Kidney capillary endothelial cell (primary cell): ENCODE measurements at regions not wholly inside any gene's neighbourhood (a gene's known extent, or its start where the extent isn't known, plus 50 kb on each side); places are given as distances from the start of the nearest gene placed in this dataset.

ENCODE experiments used
- DNase-seq: peaks from one replicate; pipeline ENCODE4 v3.0.0-alpha.2; 2018; ENCODE audit warnings: low spot score

DNA sequence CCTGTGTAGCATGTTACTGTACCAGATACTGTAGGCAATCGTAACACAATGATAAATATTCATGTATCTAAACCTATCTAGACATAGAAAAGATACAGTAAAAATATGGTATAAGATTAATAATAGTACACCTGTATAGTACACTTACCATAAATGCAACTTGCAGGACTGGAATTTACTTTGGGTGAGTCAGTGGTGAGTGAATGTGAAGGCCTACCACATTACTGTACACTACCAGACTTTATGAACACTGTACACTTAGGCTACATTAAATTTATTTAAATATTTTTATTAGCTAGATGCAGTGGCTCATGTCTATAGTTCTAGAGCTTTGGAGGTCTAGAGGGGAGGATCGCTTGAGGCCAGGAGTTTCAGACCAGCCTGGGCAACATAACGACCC is 186.6 kb upstream of the ROPN1 start:
- DNase-seq, result no peak

DNA sequence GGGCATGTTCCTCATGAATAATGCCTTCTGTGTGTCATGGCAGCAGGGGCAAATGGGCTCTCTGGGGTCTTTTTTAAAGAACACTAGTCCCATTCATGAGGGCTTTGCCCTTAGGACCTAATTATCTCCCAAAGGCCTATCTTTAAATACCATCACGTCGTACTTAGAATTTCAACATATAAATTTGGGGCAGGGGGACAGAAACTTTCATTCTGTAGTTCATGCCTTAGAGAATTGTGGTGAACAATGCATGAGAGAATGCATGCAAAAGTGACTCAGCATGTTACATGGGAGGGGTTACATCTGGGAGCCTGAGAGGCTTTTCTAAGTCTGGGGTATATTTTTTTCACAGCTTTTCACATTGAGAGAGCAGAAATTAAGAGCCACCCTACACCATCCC is 208.5 kb upstream of the ROPN1 start:
- no peak for DNase-seq

DNA sequence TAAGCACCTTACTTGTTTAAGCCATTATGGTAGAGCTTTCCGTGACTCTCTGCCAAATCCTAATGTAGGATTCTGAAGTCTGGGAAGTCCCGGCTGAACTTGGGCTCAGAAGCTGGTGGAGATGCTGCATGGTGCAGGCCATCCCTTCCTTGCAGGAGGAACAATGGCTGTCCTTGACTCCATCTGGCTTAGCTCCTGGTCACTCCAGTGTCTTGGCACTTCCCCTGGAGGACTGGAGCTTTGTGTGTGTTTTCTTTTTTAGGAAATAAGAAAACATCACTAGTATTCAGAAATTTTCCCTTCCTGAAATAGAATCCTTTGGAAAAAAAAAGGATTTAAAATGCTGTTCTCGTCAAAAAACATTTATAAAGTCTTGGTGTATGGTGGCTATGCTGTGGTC is 209.3 kb upstream of the ROPN1 start:
- DNase-seq, result no peak

DNA sequence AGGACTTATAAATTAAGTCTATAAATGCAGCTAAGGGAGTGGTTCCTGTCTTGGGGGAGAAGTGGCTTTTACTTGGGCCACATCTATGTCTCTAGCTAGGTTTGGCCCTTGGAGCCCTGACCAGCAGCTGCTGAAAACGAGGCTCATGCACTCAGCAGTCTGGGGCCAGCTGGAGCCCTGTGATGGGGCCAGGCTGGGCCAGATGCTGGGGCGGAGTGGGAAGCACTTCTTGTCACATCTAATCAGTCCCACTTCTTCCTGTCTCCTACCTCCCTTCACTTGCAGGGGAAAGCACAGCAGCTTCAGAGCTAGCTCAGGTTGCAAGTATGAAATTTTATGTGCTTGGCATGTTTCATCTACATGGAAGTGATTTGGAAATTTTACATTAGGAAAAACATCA is 209.9 kb upstream of the ROPN1 start:
- no peak for DNase-seq

DNA sequence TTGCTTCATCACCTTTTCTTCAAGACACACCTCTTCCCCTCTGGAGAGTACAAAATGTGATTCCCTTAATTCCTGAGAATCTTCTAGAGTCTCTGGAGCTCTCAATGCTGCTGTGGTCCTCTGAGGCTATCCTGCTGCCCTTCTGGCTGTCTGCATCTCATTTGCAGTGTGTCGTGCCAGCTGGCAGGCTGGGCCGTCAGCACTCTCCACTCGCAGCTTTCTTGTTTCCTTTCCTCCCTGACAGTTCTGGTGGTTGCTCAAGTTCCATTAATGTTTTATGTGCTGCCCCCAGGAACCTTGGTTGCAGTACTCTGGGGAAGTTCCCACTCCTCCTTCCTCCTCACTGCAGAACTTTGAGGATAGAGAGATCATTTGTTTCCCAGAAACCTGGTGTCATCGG is 210.8 kb upstream of the ROPN1 start:
- DNase-seq, result no peak

DNA sequence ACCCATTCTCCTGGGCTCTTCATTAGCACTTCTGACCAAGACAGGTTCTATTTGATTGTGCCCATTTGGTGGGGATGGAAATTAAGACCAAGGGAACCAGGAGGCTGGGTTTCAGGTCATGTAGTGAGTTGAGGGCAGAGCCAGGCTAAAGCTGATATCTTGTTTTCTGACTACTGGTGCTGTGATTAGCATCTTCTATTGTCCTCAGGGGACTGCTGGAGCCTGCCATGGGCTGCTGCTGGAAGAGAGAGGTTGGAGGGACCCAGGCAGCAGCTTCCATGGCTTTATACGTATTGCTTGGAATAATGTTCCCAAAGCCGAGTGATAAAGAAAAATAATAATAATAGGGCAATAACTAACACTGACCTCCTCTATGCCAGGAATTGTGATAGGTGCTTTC is 211.4 kb upstream of the ROPN1 start:
- DNase-seq, result no peak

DNA sequence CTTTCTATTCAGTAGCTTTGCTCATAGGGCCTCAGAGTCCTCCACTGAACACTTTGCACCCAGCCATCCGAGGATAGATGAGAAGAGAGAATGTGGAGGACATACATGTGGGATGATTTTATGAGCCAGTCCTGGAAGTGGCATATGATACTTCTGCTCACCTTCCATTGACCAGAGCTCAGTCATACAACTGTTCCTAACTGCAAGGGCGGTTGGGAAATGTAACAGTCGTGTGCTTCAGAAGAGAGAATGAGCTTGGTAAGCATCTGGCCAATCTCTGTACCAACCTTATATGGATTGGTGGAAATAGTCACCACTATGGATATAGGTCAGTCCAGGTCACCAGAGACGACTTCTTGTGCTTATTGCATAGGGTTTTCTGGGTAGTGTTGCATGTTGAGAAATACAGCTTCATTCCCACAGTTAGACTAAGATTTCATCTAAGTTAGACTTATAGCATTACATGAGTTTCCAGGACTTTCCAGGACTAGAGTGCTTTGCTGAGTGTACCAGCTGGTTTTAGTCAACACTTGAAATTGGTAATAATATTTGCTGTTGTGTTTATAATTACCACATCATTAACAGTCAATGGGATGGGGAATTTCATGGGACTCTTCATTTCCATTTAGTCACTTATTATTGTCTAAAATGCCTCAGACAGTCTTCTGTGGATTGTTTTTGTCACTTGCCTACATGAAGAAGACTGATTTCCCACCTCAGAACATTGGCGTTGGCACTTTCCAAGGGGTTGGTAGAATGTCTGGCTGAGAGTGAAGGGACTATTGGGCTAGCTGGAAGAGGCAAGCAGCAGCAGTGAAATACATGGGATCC is 214.5 kb upstream of the ROPN1 start:
- no peak for DNase-seq

DNA sequence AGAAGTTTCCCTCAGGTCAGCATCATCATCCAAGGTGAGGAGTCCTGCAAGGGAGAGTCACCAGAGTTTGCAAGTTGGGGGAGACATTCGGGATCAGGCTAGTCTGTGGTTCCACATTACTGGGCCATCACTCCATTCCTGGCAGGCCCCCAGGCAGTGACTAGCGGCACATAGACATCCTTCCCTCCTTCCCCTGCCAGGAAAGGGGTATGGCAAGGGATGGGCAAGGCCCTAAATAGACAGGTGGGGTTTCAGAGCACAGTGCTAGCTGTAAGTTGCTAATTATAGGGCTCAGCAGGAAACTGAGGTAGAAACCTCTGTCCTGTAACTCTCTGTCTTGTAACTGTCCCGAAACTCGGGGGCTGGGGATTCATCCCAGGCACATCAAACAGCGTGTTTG is 215.2 kb upstream of the ROPN1 start:
- no peak for DNase-seq

DNA sequence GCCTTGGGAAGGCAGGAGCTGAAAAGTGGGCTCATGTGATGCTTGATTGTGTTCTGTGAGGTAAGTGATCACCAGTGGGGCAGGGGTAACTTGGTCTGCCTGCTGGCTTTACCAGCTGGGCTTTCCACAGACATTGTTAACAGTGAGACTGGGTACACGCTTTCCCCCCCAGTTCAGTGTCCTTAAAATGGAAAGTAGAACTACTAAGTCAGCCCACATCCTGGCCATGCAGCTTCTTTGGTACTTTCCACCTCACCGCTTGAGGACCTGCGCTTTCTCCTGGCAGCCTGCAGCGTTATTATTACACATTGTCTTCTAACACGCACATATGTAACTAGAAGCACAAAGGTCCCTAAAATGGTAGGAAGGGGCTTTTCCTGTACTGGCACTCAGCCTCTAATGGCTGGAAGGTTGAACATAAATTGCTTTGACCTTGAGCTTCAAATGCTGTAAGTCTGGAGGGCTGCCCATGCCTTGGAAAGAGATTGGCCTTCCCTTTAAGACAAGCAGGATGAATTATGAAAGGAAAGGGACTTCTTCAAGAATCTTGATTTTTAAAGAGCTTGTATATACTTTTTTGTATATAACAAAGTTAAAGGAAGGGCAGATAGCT is 216.1 kb upstream of the ROPN1 start:
- no peak for DNase-seq

DNA sequence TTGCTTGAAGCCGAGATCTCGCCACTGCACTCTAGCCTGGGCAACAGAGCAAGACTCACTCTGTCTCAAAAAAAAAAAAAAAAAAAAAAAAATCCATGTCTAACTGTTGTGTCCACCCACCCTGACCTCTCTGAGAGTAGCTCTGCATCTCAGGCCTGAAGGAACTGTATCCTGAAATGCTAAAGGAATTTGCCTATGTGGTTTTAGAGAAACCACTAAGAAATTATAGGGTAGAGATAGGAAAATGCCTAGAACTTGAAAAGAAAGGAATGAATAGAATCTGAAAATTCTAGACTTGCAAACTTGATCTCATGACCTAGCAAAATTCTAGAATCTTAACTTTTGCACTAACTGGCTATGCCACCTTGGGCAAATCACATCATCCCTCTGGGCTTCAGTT is 217.5 kb upstream of the ROPN1 start:
- DNase-seq, result no peak

DNA sequence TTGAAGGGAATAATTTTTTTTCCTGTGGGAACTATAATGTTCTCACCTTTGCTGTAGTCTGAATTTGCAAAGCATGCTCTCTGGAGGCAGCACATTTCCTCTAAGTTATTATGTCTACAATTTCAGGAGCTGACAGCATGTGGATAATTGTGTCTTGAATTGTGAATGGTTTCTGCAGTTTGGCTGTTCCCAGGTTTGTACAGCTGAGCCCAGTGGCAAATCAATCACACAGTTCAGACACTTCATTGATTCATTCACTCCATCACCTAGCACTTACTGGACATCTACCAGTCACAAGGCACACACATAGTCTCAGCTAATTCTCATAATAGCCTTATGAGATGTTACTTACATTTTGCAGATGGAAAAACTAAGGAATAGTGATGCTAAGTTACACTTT is 219.0 kb upstream of the ROPN1 start:
- no peak for DNase-seq

DNA sequence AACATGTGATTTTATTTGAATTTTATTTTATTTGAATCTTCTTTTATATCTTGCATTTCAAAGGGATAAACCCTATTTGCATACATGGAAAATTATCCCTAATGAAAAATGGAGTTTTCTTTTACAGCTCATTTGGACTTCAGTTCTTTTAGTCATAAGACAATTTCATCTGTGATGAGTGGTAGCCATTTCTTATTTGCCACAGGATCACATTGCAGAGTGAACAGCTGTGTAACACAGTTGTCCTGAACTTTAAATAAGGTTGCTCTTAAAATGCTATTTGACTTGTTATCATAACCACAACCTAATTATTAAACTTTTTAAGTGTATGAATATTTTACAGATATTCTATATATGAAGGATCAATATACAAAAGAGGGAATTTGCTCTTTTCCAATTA is 221.7 kb upstream of the ROPN1 start:
- no peak for DNase-seq

DNA sequence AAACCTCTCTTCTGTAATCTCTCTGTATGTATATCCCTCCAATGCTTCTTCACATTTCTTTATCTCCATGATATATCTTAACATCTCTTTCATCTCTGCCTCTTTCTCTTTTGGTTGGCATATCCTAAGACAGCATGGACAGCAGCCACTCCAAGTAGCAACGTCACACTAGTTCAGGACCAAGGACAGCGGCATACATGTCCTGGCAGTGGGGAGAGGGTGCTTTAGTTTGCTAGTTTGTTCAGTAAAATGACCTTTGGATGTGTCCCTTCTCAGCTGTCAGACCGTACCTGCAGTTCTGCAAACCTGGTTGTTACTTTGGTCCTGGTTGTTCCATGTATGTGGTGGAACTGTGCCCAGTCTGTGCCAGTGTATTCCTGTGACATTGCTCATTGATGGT is 225.6 kb upstream of the ROPN1 start:
- peak; percentile 64 for DNase-seq

DNA sequence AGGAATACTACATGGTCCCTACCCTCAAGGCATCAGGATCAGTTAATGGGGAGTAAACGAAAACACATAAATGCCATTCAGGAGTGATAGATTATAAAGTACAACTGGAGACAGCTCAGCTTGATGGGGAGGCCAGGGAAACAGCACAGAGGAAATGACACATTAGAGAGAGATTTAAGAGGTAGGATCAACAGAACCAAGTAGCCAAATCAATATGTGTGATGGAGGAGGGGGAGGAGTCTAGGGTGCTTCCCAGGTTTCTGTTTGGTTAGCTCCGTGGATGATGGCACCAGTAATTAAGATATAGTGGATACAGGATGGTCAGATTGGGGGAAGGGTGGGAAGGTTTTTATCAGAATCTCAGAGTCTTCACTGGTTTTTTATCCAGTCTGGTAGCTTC is 229.5 kb upstream of the ROPN1 start:
- peak; percentile 37 for DNase-seq

DNA sequence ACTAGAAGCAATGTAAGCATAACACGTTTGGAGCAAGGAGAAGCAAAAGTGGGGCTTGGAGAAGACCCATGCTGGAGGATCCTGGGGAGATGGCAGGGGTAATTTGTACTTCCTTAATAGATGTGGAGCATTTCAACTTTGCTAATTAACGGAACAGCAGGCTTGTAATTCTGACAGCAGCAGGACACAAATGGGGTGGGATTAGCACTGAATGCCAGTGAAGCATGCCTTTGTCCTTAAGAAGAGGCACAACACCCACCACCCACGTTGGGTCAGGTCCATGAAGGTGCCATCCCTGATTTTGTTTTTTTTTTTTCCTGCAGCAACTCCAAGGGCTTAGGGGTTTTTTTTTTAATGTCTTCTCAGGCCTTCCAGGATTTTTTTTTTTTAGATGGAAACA is 231.9 kb upstream of the ROPN1 start:
- no peak for DNase-seq

DNA sequence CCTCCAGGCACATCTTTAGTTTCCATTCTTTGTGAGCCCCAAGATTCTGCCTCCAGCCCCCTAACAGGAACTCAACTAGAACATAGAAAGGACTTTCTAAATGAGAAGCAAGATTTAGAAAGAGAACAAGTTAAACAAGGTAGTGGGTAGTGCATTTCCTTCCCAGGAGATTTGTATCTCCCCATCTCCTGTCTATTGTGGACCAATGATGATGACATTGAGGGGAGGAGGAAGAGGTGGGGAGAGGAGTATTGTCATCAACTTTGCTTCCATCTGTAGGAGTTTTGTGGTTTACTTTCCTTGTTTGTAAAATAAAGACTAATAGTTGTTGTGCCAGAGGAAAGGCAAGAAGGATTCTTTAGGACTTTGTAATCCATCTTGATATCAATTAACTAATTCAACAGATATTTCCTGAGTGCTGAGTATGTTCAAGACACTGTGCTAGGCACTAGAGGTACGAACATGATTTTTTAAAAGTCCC is 235.3 kb upstream of the ROPN1 start:
- no peak for DNase-seq

DNA sequence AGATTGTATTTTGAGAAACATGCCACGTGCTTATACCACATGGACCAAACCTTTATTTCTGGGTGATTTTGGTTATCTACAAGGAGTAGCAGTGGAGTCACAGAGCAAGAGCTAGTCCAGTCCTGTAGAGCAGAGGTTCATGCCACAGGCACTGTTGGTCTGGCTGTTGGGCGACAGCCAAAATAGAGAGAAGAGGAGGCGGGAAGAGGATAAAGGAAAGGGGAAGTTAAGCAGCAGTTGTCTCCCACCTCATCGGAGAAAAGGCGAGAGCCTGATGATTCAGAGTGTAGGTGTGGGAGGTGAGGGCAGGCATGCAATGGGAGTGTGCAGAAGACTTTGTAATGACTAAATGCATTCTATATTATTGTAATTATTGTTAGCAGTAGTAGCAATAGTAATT is 237.5 kb upstream of the ROPN1 start:
- no peak for DNase-seq

DNA sequence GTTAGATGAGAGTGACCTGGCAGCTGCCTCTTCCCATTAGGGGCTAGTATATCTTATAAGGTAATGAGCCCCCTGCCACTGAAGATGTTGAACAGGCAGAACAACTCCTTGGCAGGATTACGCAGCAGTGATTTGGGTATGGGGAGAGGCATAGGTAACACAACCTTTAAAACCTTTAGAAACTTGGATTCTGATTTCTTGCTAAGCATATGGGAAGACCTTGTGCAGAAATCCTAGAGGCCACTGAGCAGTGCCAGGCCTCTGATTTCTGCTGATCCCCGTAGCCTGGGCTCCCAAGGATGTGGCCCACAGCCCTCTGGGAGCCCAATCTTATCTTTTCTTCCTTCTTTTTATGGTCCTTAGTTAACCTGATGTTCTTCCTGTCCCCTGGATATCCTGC is 237.9 kb upstream of the ROPN1 start:
- DNase-seq, result no peak

DNA sequence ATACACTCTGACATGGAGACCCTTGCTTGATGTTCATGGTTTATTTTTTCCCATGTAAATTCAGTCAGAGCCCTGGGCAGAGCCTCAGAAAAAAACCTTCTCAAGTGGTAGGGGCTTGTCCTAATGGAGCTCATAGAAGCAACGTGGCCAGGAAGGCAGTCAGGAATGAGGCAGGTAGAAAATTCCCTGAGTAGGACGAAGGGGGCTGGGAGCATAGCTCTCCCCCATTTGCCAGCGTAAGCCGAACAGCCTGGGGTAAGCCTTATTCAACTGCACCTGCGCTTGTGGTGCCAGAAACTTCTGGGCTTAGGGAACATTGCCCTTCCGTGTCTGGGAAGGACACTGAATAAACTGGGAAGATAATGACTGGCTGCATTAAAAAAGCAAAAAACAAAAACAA is 238.5 kb upstream of the ROPN1 start:
- no peak for DNase-seq

DNA sequence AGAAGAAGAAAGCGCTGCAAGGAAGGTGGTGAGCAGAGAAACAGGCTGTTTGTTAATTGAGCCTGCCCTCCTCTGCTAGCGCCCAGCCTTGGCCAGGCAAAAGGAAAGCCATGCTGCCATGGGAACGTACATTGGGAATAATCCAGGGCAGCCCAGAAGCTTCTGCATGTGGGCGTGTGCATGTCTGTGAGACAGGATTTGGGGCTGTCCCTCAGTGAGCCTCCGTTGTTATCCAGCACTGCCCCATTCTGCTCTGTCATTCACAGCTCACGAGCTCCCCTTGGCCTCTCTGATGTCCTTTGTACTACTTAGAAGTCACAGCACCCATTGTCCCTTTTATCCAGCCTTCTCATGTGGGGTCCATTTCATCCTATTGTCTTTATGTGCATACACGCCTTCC is 239.1 kb upstream of the ROPN1 start:
- DNase-seq, result no peak

DNA sequence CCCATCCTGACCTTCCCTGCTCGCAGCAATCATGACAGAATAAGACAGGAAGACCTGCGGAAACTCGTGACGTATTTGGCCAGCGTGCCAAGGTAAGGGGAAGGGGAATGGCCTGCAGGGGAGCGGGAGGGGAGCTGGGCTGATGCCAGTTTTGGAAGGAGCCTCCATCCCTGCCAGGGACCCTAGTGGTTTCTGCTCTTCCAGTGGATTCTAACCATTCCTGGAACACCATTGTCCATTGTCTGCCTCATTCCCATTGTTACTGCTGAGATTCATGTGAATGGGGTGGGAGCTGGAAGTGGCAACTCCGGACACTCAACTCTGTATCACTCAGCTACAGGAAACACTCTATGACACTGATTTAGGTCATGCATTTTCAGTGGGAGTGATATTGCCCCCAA is 242.9 kb upstream of the ROPN1 start:
- peak; percentile 92 for DNase-seq

DNA sequence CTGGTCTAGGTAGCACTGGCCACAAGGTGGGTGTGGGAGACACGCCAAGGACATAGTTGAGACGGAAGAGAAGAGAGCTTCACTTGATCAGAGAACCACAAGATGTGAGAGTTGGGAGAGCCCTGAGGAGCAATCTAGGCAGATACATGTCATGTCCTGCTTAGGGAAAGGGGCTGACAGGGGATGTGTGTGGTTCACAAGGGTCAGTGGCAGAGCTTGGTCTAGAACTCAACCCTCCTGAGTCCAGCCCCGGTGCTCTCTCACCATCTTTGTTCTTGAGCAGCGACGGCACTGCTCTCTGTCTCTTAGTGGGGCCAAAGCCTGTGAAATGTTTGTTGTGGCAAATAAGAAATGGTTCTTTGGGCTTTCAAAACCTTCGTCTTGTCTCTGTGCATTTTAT is 243.5 kb upstream of the ROPN1 start:
- no peak for DNase-seq

DNA sequence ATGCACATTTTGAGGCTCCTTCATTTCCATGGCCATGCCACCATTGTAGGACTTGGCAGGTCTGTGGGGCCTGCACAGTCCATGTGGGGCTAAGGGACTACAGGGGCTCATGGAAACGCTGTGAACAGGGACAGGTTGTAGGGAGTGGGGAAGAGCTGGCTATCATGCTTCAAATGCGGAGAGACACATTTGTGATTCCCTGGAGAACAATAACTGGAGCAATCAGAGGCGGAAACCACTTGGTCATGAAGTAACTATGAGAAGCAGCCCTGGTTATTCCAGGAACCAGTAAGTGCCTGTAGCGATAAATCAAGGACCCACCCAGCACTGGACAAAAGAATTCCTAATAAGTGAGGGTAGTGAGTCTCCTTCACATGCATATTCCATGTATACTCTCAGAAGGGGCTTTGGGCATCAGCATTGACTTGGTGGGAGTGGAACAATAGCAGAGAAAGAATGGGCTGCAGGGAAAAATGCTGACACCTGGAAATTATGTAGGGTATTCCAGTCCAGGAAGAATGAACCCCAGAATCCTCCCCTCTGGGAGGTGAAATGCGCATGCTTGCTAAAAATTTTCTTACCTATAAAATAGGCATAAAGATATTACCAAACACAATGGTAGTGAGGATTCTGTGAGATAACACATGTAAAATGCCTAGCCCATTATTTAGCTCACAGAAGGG is 251.4 kb upstream of the ROPN1 start:
- DNase-seq, result no peak
